HEK293T (cell line): ENCODE measurements at regions not wholly inside any gene's neighbourhood (a gene's known extent, or its start where the extent isn't known, plus 50 kb on each side); places are given as distances from the start of the nearest gene placed in this dataset.

Source experiments
- CTCF ChIA-PET: fragments of 350-600 bp; formaldehyde crosslinking; extraction: SDS; loops from one replicate; lab custom pipeline; 2021; ENCODE audit warnings: antibody characterized with exemption, inconsistent platforms; lab: Yijun Ruan, JAX
- POLR2A ChIA-PET: fragments of 350-600 bp; formaldehyde crosslinking; extraction: SDS; loops from one replicate; lab custom pipeline; 2020; ENCODE audit warnings: antibody characterized with exemption, inconsistent platforms; lab: Yijun Ruan, JAX
- DNase-seq: peaks from one replicate; pipeline ENCODE4 v3.0.0; 2012; ENCODE audit warnings: mixed read lengths; ENCODE audit errors: extremely low spot score
- ARNT ChIP-seq: fragments of 450-650 bp; IDR thresholded peaks from 2 replicates; pipeline ENCODE4 v1.6.1; 2017; ENCODE audit warnings: mild to moderate bottlenecking
- BHLHE40 ChIP-seq: fragments of 450-650 bp; IDR thresholded peaks from 2 replicates; pipeline ENCODE4 v1.6.1; 2016; ENCODE audit warnings: mild to moderate bottlenecking, moderate library complexity, borderline replicate concordance
- CTBP1 ChIP-seq: fragments of 450-650 bp; IDR thresholded peaks from 2 replicates; pipeline ENCODE4 v1.6.1; 2016; ENCODE audit warnings: borderline replicate concordance
- ELF4 ChIP-seq: fragments of 450-650 bp; IDR thresholded peaks from 2 replicates; pipeline ENCODE4 v1.6.1; 2017; ENCODE audit warnings: antibody characterized with exemption
- FOXA1 ChIP-seq: fragments of 450-650 bp; IDR thresholded peaks from 2 replicates; pipeline ENCODE4 v1.6.1; 2016; ENCODE audit warnings: mild to moderate bottlenecking
- FOXK2 ChIP-seq: fragments of 450-650 bp; IDR thresholded peaks from 2 replicates; pipeline ENCODE4 v1.6.1; 2016; ENCODE audit warnings: mild to moderate bottlenecking
- FOXM1 ChIP-seq: fragments of 450-650 bp; IDR thresholded peaks from 2 replicates; pipeline ENCODE4 v1.6.1; 2017; ENCODE audit warnings: mild to moderate bottlenecking, borderline replicate concordance
- HDGF ChIP-seq: fragments of 450-650 bp; IDR thresholded peaks from 2 replicates; pipeline ENCODE4 v1.6.1; 2017; ENCODE audit warnings: antibody characterized with exemption, borderline replicate concordance
- L3MBTL2 ChIP-seq: fragments of 450-650 bp; conservative IDR thresholded peaks from 2 replicates; pipeline ENCODE4 v1.6.1; 2016; ENCODE audit warnings: mild to moderate bottlenecking
- LEF1 ChIP-seq: fragments of 450-650 bp; IDR thresholded peaks from 2 replicates; pipeline ENCODE4 v1.6.1; 2017; ENCODE audit warnings: mild to moderate bottlenecking, borderline replicate concordance
- NFRKB ChIP-seq: fragments of 450-650 bp; IDR thresholded peaks from 2 replicates; pipeline ENCODE4 v1.6.1; 2016; ENCODE audit warnings: mild to moderate bottlenecking, moderate library complexity
- SP1 ChIP-seq: fragments of 450-650 bp; IDR thresholded peaks from 2 replicates; pipeline ENCODE4 v1.6.1; 2017
- SUZ12 ChIP-seq: fragments of 450-650 bp; IDR thresholded peaks from 2 replicates; pipeline ENCODE4 v1.6.1; 2016; ENCODE audit warnings: mild to moderate bottlenecking
- TARDBP ChIP-seq: fragments of 450-650 bp; IDR thresholded peaks from 2 replicates; pipeline ENCODE4 v1.6.1; 2016
- ZNF384 ChIP-seq: fragments of 450-650 bp; IDR thresholded peaks from 2 replicates; pipeline ENCODE4 v1.6.1; 2016
- TF ChIP-seq, protein P1 (sequence below): fragments of 450-650 bp; IDR thresholded peaks from 2 replicates; pipeline ENCODE4 v1.6.1; 2016

DNA sequence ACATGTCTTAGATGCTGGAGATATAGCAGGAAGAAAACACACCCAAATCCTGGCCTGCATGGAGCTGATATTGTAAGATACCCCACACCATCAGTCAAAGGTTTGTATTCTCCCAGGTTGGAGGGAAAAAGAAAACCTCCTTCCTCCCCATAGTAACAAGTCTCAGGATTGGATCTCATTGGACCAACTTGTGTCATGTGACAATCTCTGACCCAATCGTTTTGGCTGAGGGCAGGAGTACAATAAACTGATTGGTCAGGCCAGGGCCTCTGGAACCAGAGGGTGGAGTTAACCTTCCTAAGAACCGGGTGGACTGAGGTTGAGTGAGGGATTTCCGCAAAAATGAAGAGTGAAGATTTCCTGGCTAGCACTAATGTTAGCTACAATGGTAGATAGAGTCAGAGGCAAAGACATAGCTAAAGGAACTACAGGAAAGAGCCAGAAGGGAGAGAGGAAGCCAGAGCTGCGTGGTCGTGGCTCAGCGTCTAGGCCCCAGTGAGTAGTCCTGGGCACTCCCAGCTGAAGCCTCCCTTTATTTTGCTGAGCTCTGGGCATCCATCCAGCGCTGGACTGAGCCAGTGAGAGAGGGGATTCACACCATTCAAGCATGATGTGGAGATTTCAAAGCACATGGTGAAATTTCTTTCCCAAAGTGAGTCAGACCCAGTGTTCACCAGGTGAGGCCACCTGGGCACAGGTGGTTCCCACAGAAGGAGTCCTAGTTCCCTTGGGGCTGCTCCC is 219.9 kb downstream of the AACS start:
- ChIA-PET CTCF (no interaction called here), POLR2A (no interaction called here)
- no peak for TF ChIP-seq TARDBP
- TF ChIP-seq SP1: no peak
- no peak for DNase-seq

DNA sequence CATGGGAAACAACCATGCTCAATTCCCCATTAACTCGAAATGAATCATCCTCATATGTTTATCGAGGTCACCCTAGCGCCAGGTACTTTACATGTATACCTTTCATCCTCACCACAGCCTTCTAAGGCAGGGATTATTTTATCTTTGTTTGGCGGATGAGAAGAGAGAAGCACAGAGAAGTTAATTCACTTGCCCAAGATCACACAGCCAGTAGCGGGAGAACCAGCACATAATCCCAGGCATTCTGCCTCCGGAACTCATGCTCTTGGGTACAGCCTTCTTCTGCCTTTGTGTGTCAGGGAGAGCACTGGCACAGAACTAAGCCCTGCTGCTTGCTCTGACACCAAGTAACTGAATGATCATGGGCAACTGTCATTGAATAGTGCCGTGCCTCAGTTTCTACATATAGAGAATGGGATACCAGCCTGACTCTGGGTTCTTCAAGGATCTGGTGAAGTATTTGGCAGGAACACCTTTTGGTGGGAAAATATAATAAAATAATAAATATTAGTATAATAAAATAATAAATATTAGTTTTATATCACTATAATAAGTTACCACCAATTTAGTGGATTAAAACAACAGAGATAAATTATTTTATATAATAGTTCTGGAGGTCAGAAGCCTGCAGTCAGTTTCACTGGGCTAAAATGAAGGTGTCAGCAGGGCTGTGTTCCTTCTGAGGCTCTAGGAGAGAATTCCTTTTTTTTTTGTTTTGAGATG is 220.9 kb downstream of the AACS start:
- ChIA-PET POLR2A (no interaction called here), CTCF (no interaction called here)
- no peak for TF ChIP-seq SP1
- no peak for TF ChIP-seq BHLHE40
- no peak for TF ChIP-seq HDGF
- no peak for TF ChIP-seq TARDBP
- no peak for TF ChIP-seq NFRKB
- no peak for TF ChIP-seq ELF4
- no peak for TF ChIP-seq ARNT
- TF ChIP-seq ZNF384: no peak
- TF ChIP-seq LEF1: no peak
- no peak for TF ChIP-seq L3MBTL2
- no peak for TF ChIP-seq FOXA1
- no peak for TF ChIP-seq SUZ12
- TF ChIP-seq FOXM1: no peak
- no peak for TF ChIP-seq FOXK2
- TF ChIP-seq, protein P1, sequence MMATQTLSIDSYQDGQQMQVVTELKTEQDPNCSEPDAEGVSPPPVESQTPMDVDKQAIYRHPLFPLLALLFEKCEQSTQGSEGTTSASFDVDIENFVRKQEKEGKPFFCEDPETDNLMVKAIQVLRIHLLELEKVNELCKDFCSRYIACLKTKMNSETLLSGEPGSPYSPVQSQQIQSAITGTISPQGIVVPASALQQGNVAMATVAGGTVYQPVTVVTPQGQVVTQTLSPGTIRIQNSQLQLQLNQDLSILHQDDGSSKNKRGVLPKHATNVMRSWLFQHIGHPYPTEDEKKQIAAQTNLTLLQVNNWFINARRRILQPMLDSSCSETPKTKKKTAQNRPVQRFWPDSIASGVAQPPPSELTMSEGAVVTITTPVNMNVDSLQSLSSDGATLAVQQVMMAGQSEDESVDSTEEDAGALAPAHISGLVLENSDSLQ: no peak
- no peak for TF ChIP-seq CTBP1
- DNase-seq: no peak

DNA sequence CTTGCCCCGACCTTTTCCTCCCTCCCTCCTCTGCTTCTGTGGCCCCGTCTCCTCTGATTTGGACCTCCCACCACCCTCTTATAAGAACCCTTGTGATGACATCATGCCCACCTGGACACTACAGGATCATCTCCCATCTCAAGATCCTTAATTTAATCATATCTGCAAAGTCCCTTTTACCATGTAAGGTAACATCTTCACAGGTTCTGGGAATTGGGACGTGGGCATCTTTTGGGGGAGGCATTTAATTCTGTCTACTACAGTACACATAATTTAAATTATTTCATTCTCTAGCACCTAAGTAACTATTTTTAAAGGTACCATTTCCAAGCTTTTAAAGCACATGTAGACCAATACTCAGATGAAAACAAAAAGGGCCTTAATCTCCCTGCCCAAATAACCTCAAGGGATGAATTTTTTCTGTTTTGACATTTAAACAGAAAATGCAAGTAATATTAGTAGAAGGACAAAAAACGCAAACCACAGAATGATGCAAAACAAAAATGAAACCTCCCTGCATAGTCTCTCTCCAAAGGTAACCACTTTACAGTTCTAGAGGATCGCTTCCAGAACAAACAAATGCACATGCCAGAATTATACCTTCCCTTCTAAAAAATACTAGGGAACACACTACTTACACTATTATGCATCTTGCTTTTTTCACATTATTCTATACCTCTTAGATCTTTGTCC is 222.1 kb downstream of the AACS start:
- ChIA-PET CTCF (interaction anchor here (0.7 kb wide), 1 partner anchor 158 kb away, joined by 3 read pairs; no protein-coding TSS in a partner anchor), POLR2A (no interaction called here)
- no peak for DNase-seq
- TF ChIP-seq HDGF (no peak), BHLHE40 (no peak), TARDBP (no peak), SP1 (no peak), FOXK2 (no peak), ZNF384 (no peak), L3MBTL2 (no peak), LEF1 (no peak)
- TF ChIP-seq, protein P1: no peak

DNA sequence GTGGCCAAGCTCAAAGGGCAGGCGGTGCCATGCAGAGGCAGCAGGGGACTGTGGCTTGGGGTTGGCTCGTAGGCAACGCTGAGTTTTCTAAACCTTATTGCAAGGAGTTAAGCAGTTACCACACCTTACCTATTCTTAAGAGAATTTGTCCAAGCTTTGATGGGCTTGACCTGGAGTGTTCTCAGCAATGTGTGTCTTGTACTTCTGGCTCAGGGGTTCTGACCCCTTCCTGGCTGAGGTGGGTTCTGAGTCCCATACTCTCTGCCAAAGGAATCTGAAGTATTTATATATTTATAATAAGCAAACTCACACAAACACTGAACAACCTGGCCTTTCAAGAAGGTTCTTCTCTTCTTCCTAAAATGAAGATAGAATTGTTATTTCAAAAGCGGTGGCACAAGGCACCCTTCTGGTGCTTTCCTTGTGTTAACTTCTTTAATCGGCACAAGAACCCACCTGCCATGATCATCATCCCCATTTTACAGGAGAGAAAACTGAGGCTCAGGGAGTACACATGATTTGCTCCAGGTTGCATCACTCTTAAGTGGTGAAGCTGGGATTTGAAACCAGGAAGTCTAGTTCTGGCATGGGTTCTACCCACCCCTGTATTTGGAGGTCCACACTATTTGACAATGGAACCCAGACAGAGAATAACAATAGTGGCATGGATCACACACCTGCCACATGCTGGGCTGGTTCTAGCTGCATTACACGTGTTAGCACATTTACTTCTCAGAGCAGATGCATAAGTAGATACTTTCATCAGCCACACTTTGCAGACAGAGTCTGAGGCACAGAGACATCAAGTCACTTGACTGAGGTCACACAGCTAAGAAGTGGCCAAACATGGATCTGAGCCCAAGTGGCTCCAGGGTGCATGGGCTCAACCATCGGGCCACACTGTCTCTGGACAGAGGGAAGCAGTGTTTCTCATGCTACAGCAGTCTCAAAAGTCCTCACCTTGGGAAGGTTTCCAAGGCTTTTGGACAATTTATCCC is 224.0 kb downstream of the AACS start:
- no peak for DNase-seq
- ChIA-PET POLR2A (no interaction called here), CTCF (no interaction called here)
- TF ChIP-seq ELF4: no peak
- TF ChIP-seq BHLHE40: no peak
- TF ChIP-seq, protein P1: no peak
- no peak for TF ChIP-seq FOXK2
- no peak for TF ChIP-seq LEF1
- no peak for TF ChIP-seq ARNT
- no peak for TF ChIP-seq NFRKB
- no peak for TF ChIP-seq L3MBTL2
- no peak for TF ChIP-seq ZNF384
- no peak for TF ChIP-seq HDGF
- no peak for TF ChIP-seq SUZ12
- TF ChIP-seq CTBP1: no peak
- no peak for TF ChIP-seq TARDBP
- no peak for TF ChIP-seq SP1
- no peak for TF ChIP-seq FOXM1

DNA sequence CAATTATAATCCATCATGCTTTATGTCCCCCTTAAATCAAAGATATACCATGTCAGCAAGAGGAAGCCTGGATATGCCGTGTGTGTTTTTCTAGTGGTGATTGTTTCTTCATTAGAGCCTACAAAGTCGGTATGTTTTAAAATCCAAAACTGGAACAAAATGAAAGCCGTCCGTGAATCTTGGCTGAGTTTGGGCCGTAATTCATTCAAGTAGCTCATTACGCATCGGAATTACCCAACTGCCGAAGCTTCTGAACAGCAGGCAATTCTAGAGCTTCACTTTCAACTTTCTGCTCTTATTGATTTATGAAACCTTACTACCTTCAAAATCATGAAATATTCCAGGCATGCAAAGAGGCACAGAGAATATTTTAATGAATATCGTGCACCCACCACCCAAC is 224.7 kb downstream of the AACS start:
- POLR2A ChIA-PET: no interaction called here
- CTCF ChIA-PET: no interaction called here
- no peak for DNase-seq
- no peak for TF ChIP-seq SUZ12
- no peak for TF ChIP-seq ARNT
- TF ChIP-seq SP1: no peak
- TF ChIP-seq HDGF: no peak
- TF ChIP-seq L3MBTL2: no peak
- no peak for TF ChIP-seq NFRKB
- TF ChIP-seq LEF1: no peak
- no peak for TF ChIP-seq FOXA1
